ENCODE measurements at regions not wholly inside any gene's neighbourhood (a gene's known extent, or its start where the extent isn't known, plus 50 kb on each side); places are given as distances from the start of the nearest gene placed in this dataset.

GRCh38 chr2:221130431-221130830 lies 441.7 kb downstream of the EPHA4 start:
- no peaks in the 10 kb centered on the region for H3F3A ChIP-seq (ENCODE audit: low read length, unreplicated experiment)
- intact Hi-C loops (cut with micrococcal nuclease) = no loop called here
- no peaks in the 10 kb centered on the region for H3K79me2 ChIP-seq (ENCODE audit: low read length)
- no peak overlapping the region for H3K4me3 ChIP-seq (ENCODE audit: low read length)
- H3K9me3 ChIP-seq (ENCODE audit: low read length) = no peaks in the 10 kb centered on the region
- TF ChIP-seq EZH2phosphoT487 (IDR thresholded peaks at IDR 0.05; ENCODE audit: borderline replicate concordance, low read length) (no peak), CTCF (conservative IDR thresholded peaks at IDR 0.05; ENCODE audit: low read depth, low read length) (no peak)
- H3K4me2 ChIP-seq (ENCODE audit: low read length) = no peak overlapping the region
- ChIA-PET CTCF (no interaction called here), POLR2A (ENCODE audit: unreplicated experiment) (no interaction called here)
- ATAC-seq (no peak), DNase-seq (no peak)
- H2AFZ ChIP-seq (ENCODE audit: low read length) = no peak overlapping the region
- no peak overlapping the region for H3K9ac ChIP-seq (ENCODE audit: low read length)
- H3K36me3 ChIP-seq (ENCODE audit: low read depth, low read length) = no peaks in the 10 kb centered on the region
- H3K27ac ChIP-seq (ENCODE audit: low read length) = no peak overlapping the region
- no peaks in the 10 kb centered on the region for H4K20me1 ChIP-seq (ENCODE audit: low read length)
- no peaks in the 10 kb centered on the region for H3K4me1 ChIP-seq (ENCODE audit: insufficient read depth, low read length)
- BruUV-seq (replicated peaks) = no TSS peak
- H3K9me2 ChIP-seq (replicated peaks; ENCODE audit: low read length) = no peaks in the 10 kb centered on the region
- H3K27me3 ChIP-seq (ENCODE audit: low read length) = no peaks in the 10 kb centered on the region

GRCh38 chr2:221133941-221134340 lies 438.2 kb downstream of the EPHA4 start:
- POLR2A ChIA-PET (ENCODE audit: unreplicated experiment) = interaction anchor here (0.6 kb wide), 1 partner anchor 71 kb away, joined by 3 read pairs; no protein-coding TSS in a partner anchor
- no peaks in the 10 kb centered on the region for H3K79me2 ChIP-seq (ENCODE audit: low read length)
- H3F3A ChIP-seq (ENCODE audit: low read length, unreplicated experiment) = no peaks in the 10 kb centered on the region
- H3K27ac ChIP-seq (ENCODE audit: low read length) = no peak overlapping the region
- no peak overlapping the region for H3K4me3 ChIP-seq (ENCODE audit: low read length)
- H3K4me2 ChIP-seq (ENCODE audit: low read length) = no peak overlapping the region
- TF ChIP-seq CTCF (conservative IDR thresholded peaks at IDR 0.05; ENCODE audit: low read depth, low read length) (no peak), EZH2 (IDR thresholded peaks at IDR 0.05; ENCODE audit: low read length, unreplicated experiment) (no peak), EZH2phosphoT487 (IDR thresholded peaks at IDR 0.05; ENCODE audit: borderline replicate concordance, low read length) (no peak)
- CTCF ChIA-PET = no interaction called here
- no TSS peak for BruUV-seq (replicated peaks)
- ATAC-seq = no peak
- no peaks in the 10 kb centered on the region for H3K27me3 ChIP-seq (ENCODE audit: low read length)
- H3K9ac ChIP-seq (ENCODE audit: low read length) = no peak overlapping the region
- H3K4me1 ChIP-seq (ENCODE audit: insufficient read depth, low read length) = no peaks in the 10 kb centered on the region
- intact Hi-C loops (cut with micrococcal nuclease) = no loop called here
- H2AFZ ChIP-seq (ENCODE audit: low read length) = no peak overlapping the region
- no peaks in the 10 kb centered on the region for H3K9me3 ChIP-seq (ENCODE audit: low read length)
- no peaks in the 10 kb centered on the region for H4K20me1 ChIP-seq (ENCODE audit: low read length)
- H3K9me2 ChIP-seq (replicated peaks; ENCODE audit: low read length) = no peaks in the 10 kb centered on the region
- no peak for DNase-seq
- no peaks in the 10 kb centered on the region for H3K36me3 ChIP-seq (ENCODE audit: low read depth, low read length)

GRCh38 chr2:221134718-221135117 lies 437.4 kb downstream of the EPHA4 start:
- no TSS peak for BruUV-seq (replicated peaks)
- no peaks in the 10 kb centered on the region for H3K4me1 ChIP-seq (ENCODE audit: insufficient read depth, low read length)
- ChIA-PET CTCF (interaction anchor here (0.6 kb wide), 1 partner anchor 445 kb away, joined by 5 read pairs; no protein-coding TSS in a partner anchor), POLR2A (ENCODE audit: unreplicated experiment) (no interaction called here)
- H3K27me3 ChIP-seq (ENCODE audit: low read length) = no peaks in the 10 kb centered on the region
- H2AFZ ChIP-seq (ENCODE audit: low read length) = no peak overlapping the region
- no peaks in the 10 kb centered on the region for H3K9me2 ChIP-seq (replicated peaks; ENCODE audit: low read length)
- no peak for ATAC-seq
- H3K79me2 ChIP-seq (ENCODE audit: low read length) = no peaks in the 10 kb centered on the region
- no peak overlapping the region for H3K27ac ChIP-seq (ENCODE audit: low read length)
- no peaks in the 10 kb centered on the region for H3K36me3 ChIP-seq (ENCODE audit: low read depth, low read length)
- H3K4me2 ChIP-seq (ENCODE audit: low read length) = no peak overlapping the region
- no peak for DNase-seq
- intact Hi-C loops (cut with micrococcal nuclease) = no loop called here
- TF ChIP-seq CTCF (conservative IDR thresholded peaks at IDR 0.05; ENCODE audit: low read depth, low read length) = no peak
- no peak for TF ChIP-seq EZH2 (IDR thresholded peaks at IDR 0.05; ENCODE audit: low read length, unreplicated experiment)
- no peak for TF ChIP-seq EZH2phosphoT487 (IDR thresholded peaks at IDR 0.05; ENCODE audit: borderline replicate concordance, low read length)
- no peaks in the 10 kb centered on the region for H3K9me3 ChIP-seq (ENCODE audit: low read length)
- no peaks in the 10 kb centered on the region for H4K20me1 ChIP-seq (ENCODE audit: low read length)
- H3K9ac ChIP-seq (ENCODE audit: low read length) = no peak overlapping the region
- H3F3A ChIP-seq (ENCODE audit: low read length, unreplicated experiment) = no peaks in the 10 kb centered on the region
- H3K4me3 ChIP-seq (ENCODE audit: low read length) = no peak overlapping the region
